Neural cell (in vitro differentiated cells): ENCODE measurements at regions not wholly inside any gene's neighbourhood (a gene's known extent, or its start where the extent isn't known, plus 50 kb on each side); places are given as distances from the start of the nearest gene placed in this dataset.

Source experiments
- H2AFZ ChIP-seq: fragments of 200-600, 300-800 bp; sonication (generic), shearing (Covaris generic); 2 replicates; pipeline ENCODE4 v1.6.0; 2014; ENCODE audit warnings: low read depth, mild to moderate bottlenecking, antibody characterized with exemption, low read length, moderate library complexity
- H3F3A ChIP-seq: fragments of 200-600 bp; shearing (Covaris generic); 2 replicates; pipeline ENCODE4 v1.6.1; 2016; ENCODE audit warnings: mild to moderate bottlenecking, moderate library complexity, mixed read lengths, antibody characterized with exemption, low read length; ENCODE audit not compliant: insufficient read depth, poor library complexity, severe bottlenecking
- H3K27ac ChIP-seq: fragments of 200-600, 300-800 bp; sonication (generic), shearing (Covaris generic); 2 replicates; pipeline ENCODE4 v1.5.1; 2014; ENCODE audit warnings: mild to moderate bottlenecking, low read length, moderate library complexity
- H3K27me3 ChIP-seq: fragments of 300-800, 200-600 bp; sonication (generic), shearing (Covaris generic); 2 replicates; pipeline ENCODE4 v1.6.0; 2014; ENCODE audit warnings: mild to moderate bottlenecking, low read depth, low read length, moderate library complexity; ENCODE audit not compliant: insufficient read depth
- H3K36me3 ChIP-seq: fragments of 300-800, 200-600 bp; sonication (generic), shearing (Covaris generic); 2 replicates; pipeline ENCODE4 v1.5.1; 2014; ENCODE audit warnings: mild to moderate bottlenecking, antibody characterized with exemption, low read length, moderate library complexity; ENCODE audit not compliant: insufficient read depth
- H3K4me2 ChIP-seq: fragments of 300-800, 200-600 bp; sonication (generic), shearing (Covaris generic); 2 replicates; pipeline ENCODE4 v1.6.0; 2014; ENCODE audit warnings: mild to moderate bottlenecking, low read length
- H3K4me3 ChIP-seq: fragments of 300-800, 200-600 bp; sonication (generic), shearing (Covaris generic); 2 replicates; pipeline ENCODE4 v1.5.1; 2014; ENCODE audit warnings: mild to moderate bottlenecking, low read length, moderate library complexity
- H3K79me2 ChIP-seq: fragments of 200-600 bp; shearing (Covaris generic); replicated peaks from 2 replicates; pipeline ENCODE4 v1.6.0; 2014; ENCODE audit warnings: mild to moderate bottlenecking, low read length, moderate library complexity; ENCODE audit not compliant: insufficient read depth
- H3K9ac ChIP-seq: fragments of 300-800, 200-600 bp; sonication (generic), shearing (Covaris generic); 2 replicates; pipeline ENCODE4 v1.6.1; 2016; ENCODE audit warnings: mild to moderate bottlenecking, low read length, mixed read lengths
- H3K9me2 ChIP-seq: fragments of 200-600 bp; shearing (Covaris generic); 2 replicates; pipeline ENCODE4 v1.6.1; 2016; ENCODE audit warnings: mild to moderate bottlenecking, low read length, mixed read lengths; ENCODE audit not compliant: insufficient read depth
- H3K9me3 ChIP-seq: fragments of 200-600, 300-800 bp; sonication (generic), shearing (Covaris generic); 2 replicates; pipeline ENCODE4 v1.6.1; 2016; ENCODE audit warnings: mild to moderate bottlenecking, mixed run types, low read length, moderate library complexity, mixed read lengths
- H4K20me1 ChIP-seq: fragments of 200-600 bp; shearing (Covaris generic); 2 replicates; pipeline ENCODE4 v1.6.1; 2016; ENCODE audit warnings: mild to moderate bottlenecking, mixed run types; ENCODE audit not compliant: insufficient read depth
- EP300 ChIP-seq: fragments of 450-650 bp; conservative IDR thresholded peaks from 2 replicates; pipeline ENCODE4 v1.6.1; 2014; ENCODE audit warnings: antibody characterized with exemption, mild to moderate bottlenecking, moderate library complexity; ENCODE audit not compliant: poor library complexity, severe bottlenecking
- EZH2 ChIP-seq: fragments of 200-600, 300-800 bp; shearing (Covaris generic), sonication (generic); IDR thresholded peaks from 2 replicates; pipeline ENCODE4 v1.6.1; 2014; ENCODE audit warnings: antibody characterized with exemption, low read length, borderline replicate concordance, mild to moderate bottlenecking; ENCODE audit not compliant: insufficient read depth, poor library complexity, severe bottlenecking
- MXI1 ChIP-seq: fragments of 450-650 bp; conservative IDR thresholded peaks from 2 replicates; pipeline ENCODE4 v1.6.1; 2014; ENCODE audit warnings: antibody characterized with exemption, mild to moderate bottlenecking; ENCODE audit not compliant: poor library complexity, severe bottlenecking
- POLR2AphosphoS5 ChIP-seq: IDR thresholded peaks from 2 replicates; pipeline ENCODE4 v1.6.1; 2012
- RAD21 ChIP-seq: fragments of 450-650 bp; conservative IDR thresholded peaks from 2 replicates; pipeline ENCODE4 v1.6.1; 2014; ENCODE audit warnings: antibody characterized with exemption, mild to moderate bottlenecking, moderate library complexity
- SMC3 ChIP-seq: fragments of 450-650 bp; conservative IDR thresholded peaks from 2 replicates; pipeline ENCODE4 v1.6.1; 2014; ENCODE audit warnings: antibody characterized with exemption, mild to moderate bottlenecking, moderate library complexity; ENCODE audit not compliant: poor library complexity
- TAF1 ChIP-seq: IDR thresholded peaks from 2 replicates; pipeline ENCODE4 v1.6.1; 2012; ENCODE audit warnings: low read depth
- TF ChIP-seq, protein P1 (sequence below): fragments of 450-650 bp; IDR thresholded peaks from 2 replicates; pipeline ENCODE4 v1.5.1; 2014; ENCODE audit warnings: antibody characterized with exemption, mild to moderate bottlenecking, moderate library complexity; ENCODE audit not compliant: poor library complexity, severe bottlenecking
- TF ChIP-seq, protein P2 (sequence below): IDR thresholded peaks from 2 replicates; pipeline ENCODE4 v1.6.1; 2012; ENCODE audit warnings: borderline replicate concordance

DNA sequence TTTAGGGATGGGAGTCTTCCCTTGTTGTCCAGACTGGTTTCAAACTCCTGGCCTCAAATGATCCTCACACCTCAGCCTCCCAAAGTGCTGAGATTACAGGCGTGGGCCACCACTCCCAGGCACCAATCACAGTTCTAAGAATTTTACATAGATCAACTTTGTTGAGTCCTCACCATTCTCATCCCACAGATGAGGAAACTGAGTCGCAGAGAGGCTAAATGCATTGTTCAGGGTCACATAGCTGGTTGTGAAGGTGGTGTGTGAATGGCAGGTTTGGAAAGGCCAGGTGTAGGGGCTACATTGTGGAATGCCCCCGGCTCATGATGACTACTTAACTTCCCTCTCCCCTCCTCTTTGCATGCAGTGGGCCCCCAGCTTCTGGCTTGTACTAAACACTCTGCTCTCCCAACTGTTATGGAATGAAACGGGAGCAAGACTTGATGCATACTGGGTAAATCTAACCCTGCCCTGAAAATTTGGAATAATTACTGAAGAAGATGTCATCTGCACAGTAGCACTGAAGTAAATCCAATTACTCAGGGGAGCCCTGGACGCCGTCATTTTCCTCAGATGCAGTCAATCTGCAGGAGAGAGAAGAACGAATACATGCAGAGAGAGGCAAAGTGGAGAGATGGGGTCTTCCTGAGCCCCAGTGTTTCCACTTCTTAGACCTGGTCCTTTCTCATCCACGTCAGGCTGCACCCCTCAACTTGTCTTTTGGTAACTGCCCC is 102.3 kb upstream of the ZNF217 start:
- Histone ChIP-seq H3K4me2 (no peak overlapping the region), H3K79me2 (no peaks in the 10 kb centered on the region), H3K9me2 (no peaks in the 10 kb centered on the region), H3K36me3 (no peaks in the 10 kb centered on the region), H2AFZ (no peak overlapping the region), H4K20me1 (no peaks in the 10 kb centered on the region), H3K9ac (no peak overlapping the region), H3F3A (no peaks in the 10 kb centered on the region), H3K4me3 (no peak overlapping the region), H3K27me3 (no peaks in the 10 kb centered on the region), H3K9me3 (no peaks in the 10 kb centered on the region), H3K27ac (no peak overlapping the region)
- TF ChIP-seq, protein P1, sequence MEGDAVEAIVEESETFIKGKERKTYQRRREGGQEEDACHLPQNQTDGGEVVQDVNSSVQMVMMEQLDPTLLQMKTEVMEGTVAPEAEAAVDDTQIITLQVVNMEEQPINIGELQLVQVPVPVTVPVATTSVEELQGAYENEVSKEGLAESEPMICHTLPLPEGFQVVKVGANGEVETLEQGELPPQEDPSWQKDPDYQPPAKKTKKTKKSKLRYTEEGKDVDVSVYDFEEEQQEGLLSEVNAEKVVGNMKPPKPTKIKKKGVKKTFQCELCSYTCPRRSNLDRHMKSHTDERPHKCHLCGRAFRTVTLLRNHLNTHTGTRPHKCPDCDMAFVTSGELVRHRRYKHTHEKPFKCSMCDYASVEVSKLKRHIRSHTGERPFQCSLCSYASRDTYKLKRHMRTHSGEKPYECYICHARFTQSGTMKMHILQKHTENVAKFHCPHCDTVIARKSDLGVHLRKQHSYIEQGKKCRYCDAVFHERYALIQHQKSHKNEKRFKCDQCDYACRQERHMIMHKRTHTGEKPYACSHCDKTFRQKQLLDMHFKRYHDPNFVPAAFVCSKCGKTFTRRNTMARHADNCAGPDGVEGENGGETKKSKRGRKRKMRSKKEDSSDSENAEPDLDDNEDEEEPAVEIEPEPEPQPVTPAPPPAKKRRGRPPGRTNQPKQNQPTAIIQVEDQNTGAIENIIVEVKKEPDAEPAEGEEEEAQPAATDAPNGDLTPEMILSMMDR, result no peak
- TF ChIP-seq SMC3, result no peak
- no peak for TF ChIP-seq MXI1
- TF ChIP-seq, protein P2, sequence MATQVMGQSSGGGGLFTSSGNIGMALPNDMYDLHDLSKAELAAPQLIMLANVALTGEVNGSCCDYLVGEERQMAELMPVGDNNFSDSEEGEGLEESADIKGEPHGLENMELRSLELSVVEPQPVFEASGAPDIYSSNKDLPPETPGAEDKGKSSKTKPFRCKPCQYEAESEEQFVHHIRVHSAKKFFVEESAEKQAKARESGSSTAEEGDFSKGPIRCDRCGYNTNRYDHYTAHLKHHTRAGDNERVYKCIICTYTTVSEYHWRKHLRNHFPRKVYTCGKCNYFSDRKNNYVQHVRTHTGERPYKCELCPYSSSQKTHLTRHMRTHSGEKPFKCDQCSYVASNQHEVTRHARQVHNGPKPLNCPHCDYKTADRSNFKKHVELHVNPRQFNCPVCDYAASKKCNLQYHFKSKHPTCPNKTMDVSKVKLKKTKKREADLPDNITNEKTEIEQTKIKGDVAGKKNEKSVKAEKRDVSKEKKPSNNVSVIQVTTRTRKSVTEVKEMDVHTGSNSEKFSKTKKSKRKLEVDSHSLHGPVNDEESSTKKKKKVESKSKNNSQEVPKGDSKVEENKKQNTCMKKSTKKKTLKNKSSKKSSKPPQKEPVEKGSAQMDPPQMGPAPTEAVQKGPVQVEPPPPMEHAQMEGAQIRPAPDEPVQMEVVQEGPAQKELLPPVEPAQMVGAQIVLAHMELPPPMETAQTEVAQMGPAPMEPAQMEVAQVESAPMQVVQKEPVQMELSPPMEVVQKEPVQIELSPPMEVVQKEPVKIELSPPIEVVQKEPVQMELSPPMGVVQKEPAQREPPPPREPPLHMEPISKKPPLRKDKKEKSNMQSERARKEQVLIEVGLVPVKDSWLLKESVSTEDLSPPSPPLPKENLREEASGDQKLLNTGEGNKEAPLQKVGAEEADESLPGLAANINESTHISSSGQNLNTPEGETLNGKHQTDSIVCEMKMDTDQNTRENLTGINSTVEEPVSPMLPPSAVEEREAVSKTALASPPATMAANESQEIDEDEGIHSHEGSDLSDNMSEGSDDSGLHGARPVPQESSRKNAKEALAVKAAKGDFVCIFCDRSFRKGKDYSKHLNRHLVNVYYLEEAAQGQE, result no peak
- TF ChIP-seq TAF1, result no peak
- TF ChIP-seq POLR2AphosphoS5, result no peak
- no peak for TF ChIP-seq RAD21
- TF ChIP-seq EZH2, result no peak
- no peak for TF ChIP-seq EP300

DNA sequence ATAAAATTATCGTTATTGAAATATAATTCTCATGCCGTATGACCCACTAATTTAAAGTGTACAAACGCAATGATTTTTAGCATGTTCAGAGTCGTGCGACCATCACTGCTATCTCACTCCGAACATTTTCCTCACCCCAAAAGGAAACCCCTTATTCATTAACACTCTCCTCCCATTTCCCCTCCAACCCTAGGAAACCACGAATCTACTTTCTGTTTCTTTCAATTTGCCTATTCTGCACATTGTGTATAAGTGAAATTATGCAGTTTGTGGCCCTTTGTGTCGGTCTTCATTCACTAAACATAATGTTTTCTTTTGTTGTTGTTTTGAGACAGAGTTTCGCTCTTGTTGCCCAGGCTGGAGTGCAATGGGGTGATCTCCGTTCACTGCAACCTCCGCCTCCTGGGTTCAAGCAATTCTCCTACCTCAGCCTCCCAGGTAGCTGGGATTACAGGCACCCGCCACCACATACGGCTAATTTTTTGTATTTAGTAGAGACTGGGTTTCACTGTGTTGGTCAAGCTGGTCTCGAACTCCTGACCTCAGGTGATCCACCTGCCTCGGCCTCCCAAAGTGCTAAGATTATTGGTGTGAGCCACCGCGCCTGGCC is 99.7 kb upstream of the ZNF217 start:
- Histone ChIP-seq H3K4me3 (no peak overlapping the region), H3K27me3 (no peaks in the 10 kb centered on the region), H3K36me3 (no peaks in the 10 kb centered on the region), H3K9me3 (no peaks in the 10 kb centered on the region), H2AFZ (no peak overlapping the region), H3K79me2 (no peaks in the 10 kb centered on the region), H4K20me1 (no peaks in the 10 kb centered on the region), H3F3A (no peaks in the 10 kb centered on the region), H3K4me2 (no peak overlapping the region), H3K9me2 (no peaks in the 10 kb centered on the region), H3K27ac (no peak overlapping the region), H3K9ac (no peak overlapping the region)
- TF ChIP-seq TAF1 (no peak), EP300 (no peak), EZH2 (no peak), RAD21 (no peak), SMC3 (no peak), MXI1 (no peak), POLR2AphosphoS5 (no peak)
- TF ChIP-seq, protein P1, result no peak
- TF ChIP-seq, protein P2, result no peak
